ENCODE measurements at regions not wholly inside any gene's neighbourhood (a gene's known extent, or its start where the extent isn't known, plus 50 kb on each side); places are given as distances from the start of the nearest gene placed in this dataset.
"Not testable (repeated sequence)": the region's sequence is repeated elsewhere in the genome, so short reads cannot be mapped to it uniquely, and the experiment has no call there.

GRCh38 chr7:14967376-14967775 is 64.8 kb upstream of the DGKB start:
- DNase-seq (ENCODE audit: low spot score): not testable (repeated sequence)

- no peak for DNase-seq (ENCODE audit: low spot score)
Measured at GRCh38 chr7:14962778-14963177, 60.2 kb upstream of the DGKB start.

- no peak for DNase-seq (ENCODE audit: low spot score)
Measured at GRCh38 chr7:14960721-14961120, 58.2 kb upstream of the DGKB start.

- DNase-seq (ENCODE audit: low spot score): no peak
Measured at GRCh38 chr7:14959339-14959738, 56.8 kb upstream of the DGKB start.

GRCh38 chr7:14954035-14954434 is 51.5 kb upstream of the DGKB start:
- no peak for DNase-seq (ENCODE audit: low spot score)
